NCI-H82 (cell line): ENCODE measurements at regions not wholly inside any gene's neighbourhood (a gene's known extent, or its start where the extent isn't known, plus 50 kb on each side); places are given as distances from the start of the nearest gene placed in this dataset.
A peak's percentile ranks its signal among the peaks of the same experiment; 100 is the strongest.
"Not testable (repeated sequence)": the region's sequence is repeated elsewhere in the genome, so short reads cannot be mapped to it uniquely, and the experiment has no call there.

Experiments used
- DNase-seq: peaks from one replicate; lab custom pipeline; 2025; lab: John Stamatoyannopoulos, UW

DNA sequence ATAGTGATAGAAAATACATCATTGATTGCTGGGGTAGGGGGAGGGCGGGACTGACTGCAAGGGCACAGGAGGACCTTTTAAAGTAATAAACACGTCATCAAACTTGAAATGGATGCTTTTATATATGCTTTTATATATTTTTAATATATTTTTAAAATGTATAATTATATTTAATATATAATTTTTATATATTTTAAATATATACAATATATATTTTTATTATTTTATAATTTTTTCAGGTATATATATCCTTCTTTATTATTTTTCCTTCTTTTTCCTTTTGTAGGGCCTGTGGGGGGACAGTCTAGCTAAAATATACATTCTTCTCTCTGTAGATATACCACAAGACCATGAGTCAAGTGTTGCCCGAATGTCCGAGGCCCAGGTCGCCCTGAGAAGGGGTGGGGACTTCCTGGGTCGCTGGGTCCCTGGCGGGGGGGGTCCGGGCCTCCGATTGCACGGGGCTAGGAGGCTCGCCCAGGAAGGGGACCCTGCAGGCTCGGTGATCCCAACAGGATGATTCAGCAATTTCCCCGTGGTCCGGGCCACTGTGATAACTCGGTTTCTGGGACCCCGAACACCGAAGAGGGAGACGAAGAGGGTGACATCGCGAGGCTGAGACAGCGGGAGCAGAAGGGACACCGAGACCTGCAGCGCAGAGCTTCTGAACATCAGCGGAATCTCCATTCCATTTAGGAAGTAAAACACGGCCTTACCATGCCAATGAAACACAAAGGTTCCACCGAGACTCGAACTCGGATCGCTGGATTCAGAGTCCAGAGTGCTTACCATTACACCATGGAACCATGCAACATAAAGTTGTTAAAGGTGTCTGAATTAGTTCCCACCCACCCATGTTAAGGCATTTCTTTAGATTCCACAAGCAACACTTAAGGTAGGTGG lies 112.5 kb upstream of the NBPF11 start:
- DNase-seq = no peak

DNA sequence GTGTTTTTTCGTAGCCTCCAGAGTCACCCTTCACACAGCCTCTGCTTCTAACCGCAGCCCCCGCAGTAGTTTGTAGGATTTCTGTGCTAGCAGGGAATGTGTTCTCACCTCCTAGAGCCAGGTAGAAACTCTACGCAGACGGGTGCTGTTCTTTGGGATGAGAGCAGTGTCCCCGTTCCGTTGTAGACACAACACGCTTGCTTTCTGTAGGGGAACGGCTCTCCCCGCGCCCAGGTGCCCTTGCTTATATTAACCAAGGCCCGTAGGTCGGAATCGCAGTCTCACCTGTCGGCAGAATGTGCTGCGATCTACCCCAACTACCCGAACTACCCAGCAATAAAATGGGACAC lies 111.8 kb upstream of the NBPF11 start:
- no peak for DNase-seq

- DNase-seq = peak; percentile 90
These were observed 111.2 kb upstream of the NBPF11 start for GRCh38 chr1:148263128-148263905.

GRCh38 chr1:148261684-148262083 lies 109.6 kb upstream of the NBPF11 start:
- not testable (repeated sequence) for DNase-seq

- not testable (repeated sequence) for DNase-seq
These were observed 105.8 kb upstream of the NBPF11 start for GRCh38 chr1:148257886-148258285.

- peak; percentile 62 for DNase-seq
These were observed 102.7 kb upstream of the NBPF11 start for GRCh38 chr1:148254611-148255429.

DNA sequence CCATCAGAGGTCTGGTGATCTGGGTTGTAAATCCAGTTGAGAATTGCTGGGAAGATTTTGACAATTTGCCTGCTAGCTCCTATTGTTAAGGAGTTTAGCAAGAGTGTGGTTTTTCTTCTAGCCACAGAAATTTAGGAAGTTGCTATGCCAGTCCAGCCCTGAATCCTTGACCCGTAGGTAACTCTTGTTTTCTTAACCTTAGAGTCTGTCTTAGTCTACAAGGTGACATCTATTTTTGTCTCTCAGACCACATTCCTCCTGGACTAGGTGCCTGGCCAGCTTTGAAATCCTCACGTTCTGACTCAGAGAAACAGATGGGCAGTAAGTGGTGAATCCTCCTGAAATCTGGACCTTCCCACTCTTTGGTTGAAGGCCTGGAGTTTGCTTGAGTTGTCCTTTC lies 101.7 kb upstream of the NBPF11 start:
- not testable (repeated sequence) for DNase-seq

- not testable (repeated sequence) for DNase-seq
These were observed 96.7 kb upstream of the NBPF11 start for GRCh38 chr1:148248798-148249197.

DNA sequence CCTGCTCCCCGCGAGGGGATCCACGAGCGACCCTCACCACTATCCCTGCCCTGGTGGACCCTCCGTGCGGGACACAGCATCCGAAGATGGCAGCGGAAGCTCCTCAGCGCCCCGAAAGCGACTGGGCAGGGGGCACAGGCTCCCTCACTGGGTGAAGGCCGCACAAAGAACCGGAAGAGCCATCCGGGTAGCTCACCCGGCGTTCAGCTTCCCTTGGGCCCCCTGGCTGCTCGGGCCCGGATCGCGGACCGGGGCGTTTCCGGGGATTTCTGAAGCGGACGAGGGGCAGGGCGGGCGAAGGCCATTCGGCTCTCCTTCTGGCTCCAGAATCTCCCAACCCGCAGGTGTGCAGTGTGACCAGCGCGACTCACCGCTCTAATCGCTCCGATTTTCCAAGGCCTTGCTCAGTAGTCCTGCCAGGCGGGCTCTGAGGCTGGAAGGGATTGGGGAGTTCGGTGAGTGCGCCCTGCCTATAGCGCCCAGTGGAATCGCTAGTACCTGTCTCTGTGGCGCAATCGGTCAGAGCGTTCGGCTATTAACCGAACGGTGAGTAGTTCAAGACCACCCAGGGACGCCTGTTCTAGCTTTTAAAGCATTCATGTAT lies 94.3 kb upstream of the NBPF11 start:
- not testable (repeated sequence) for DNase-seq

DNA sequence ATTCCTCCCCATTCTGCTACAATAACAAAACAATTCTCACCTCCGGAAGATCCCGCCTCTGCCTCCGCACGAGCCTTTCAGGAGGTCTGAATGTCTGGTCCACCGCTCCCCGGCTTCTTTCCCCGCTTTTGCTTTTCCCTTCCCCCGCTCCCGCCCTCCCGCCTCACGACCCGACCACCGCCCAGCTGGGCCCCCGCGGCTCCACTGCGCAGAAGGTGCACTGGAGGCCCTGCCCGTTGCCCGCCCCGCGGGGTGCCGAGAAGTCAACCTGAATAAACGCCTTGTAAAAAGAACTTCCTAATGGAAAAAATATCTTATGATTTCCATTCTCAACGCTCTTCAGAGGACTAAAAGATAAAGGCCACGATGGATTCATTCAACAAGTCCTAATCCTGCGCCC lies 93.8 kb upstream of the NBPF11 start:
- not testable (repeated sequence) for DNase-seq

DNA sequence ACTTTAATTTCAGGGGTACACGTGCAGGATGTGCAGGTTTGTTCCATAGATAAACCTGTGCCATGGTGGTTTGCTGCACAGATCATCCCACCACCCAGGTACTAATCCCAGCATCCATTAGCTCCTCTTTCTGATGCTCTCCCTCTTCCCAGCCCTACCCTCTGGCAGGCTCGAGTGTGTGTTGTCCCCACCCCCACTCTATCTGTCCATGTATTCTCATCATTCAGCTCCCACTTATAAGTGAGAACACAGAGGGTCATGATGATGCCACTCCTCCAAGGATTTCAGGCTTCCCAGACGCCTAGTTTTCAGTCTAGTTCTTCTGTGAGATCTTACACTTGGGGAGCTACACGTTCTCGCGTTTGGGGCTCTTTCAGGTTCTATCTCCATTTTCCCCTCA lies 93.4 kb upstream of the NBPF11 start:
- not testable (repeated sequence) for DNase-seq

- DNase-seq = not testable (repeated sequence)
These were observed 81.2 kb upstream of the NBPF11 start for GRCh38 chr1:148233250-148233649.

DNA sequence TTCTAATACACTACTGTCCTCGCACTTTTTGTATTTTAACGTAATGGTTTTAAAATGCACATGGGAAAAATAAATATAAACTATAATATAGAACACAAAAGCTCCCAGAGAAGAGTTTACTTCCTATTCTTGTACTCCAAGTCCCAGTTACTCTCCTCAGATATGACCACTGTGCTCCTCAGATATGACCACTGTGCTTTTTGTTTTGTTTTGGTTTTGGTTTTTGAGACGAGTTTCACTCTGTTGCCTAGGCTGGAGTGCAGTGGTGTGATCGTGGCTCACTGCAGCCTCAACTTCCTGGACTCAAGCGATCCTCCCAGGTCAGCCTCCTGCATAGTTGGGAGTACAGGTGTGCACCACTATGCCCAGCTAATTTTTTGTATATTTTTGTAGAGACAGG lies 76.8 kb upstream of the NBPF11 start:
- DNase-seq = not testable (repeated sequence)

DNA sequence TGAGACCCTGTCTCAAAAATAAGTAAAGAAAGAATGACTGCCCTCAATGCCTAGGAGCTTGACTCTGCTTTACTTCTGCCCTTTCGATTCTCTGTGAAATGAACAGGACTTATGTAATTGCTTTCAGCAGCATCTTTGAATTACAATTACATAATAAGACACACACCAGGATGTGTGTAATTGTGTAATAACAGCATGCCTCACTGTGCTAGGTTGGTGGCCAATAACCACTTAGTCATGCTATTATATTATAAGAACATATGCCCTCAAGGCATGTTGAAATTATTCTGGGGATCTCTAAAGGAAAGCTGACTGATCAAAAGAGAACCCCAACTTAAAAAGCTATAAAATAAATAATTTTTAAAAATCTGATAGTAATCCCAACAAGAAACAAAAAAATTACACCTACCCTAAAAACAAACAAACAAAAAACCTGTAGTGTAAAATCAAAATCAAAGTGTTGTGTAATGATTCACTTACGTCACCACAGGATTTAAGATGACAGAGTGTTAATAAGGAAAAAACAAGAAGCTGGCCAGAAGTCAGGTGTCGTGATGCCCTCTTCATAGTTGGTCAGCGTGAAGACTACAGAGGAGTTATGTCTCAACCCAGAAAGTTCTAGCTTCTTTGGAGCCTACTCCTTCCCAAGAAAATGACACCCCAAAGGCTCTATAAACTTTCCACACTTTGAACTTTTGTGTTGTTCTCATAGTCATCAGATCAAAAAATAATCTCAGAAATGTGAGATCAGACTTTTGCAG lies 70.5 kb upstream of the NBPF11 start:
- DNase-seq = not testable (repeated sequence)

- not testable (repeated sequence) for DNase-seq
These were observed 69.5 kb upstream of the NBPF11 start for GRCh38 chr1:148221593-148221992.

GRCh38 chr1:148219229-148219628 lies 67.1 kb upstream of the NBPF11 start:
- not testable (repeated sequence) for DNase-seq

DNA sequence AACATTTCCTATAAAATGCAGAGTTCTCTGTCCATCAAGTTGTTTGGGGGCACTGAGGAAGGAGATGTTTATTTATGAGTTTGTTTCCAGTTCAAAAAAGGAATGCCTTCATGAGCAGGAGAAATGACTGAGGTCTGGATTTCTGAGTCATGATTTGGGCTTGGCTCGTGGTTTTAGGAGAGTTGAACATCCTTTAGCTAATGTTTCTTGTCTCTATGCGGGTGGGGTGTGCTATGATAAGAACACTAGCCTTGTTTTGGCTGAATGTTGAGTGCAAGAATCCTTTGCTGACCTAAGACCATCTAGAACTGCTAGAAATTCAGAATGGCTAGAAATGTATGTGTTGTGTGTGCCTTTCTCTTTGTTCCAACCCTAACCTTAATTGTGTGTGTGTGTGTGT lies 59.1 kb upstream of the NBPF11 start:
- not testable (repeated sequence) for DNase-seq

DNA sequence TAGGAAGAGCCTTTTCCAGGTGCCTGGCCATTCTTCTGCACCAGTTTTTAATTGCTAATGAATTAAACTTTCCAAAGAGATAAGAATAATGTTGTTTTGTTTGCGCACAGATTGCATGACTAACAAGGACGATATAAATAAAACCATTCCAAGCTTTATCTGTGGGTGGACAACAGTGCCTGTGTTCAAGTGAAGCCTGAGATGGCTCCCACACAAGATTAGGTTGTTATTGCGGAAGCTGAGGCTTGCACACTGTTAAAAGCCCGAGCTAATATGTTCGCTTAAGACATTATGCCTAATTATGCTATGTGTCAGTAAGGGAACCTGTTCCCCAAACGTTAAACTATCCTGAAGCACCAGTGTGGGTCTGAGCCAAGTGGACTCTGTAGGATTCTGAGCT lies 58.5 kb upstream of the NBPF11 start:
- DNase-seq = not testable (repeated sequence)

DNA sequence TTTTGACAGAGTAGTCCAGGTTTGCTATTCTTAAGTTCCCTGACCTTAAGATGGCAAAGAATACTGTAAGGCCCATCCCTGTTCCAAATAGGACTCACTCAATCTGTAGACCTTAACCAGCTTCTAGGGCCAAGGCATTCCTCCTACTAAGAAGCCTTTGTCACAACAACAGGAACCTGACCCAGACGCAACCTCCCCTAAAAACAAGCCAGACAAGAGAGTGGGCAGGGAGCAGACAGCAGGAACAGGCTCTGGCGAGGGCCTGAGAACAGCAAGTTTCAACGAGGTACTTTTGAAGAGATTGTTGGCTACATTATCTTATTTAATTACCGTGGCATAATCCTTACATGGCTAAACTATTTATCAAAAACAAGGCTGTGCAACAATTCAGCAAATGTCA lies 58.1 kb upstream of the NBPF11 start:
- not testable (repeated sequence) for DNase-seq

GRCh38 chr1:148202013-148202412 lies 49.9 kb upstream of the NBPF11 start:
- not testable (repeated sequence) for DNase-seq
